PC-9 (cell line): ENCODE measurements at regions not wholly inside any gene's neighbourhood (a gene's known extent, or its start where the extent isn't known, plus 50 kb on each side); places are given as distances from the start of the nearest gene placed in this dataset.

ENCODE experiments used
- BruUV-seq: library from RNA; stranded (reverse); fragments of 400-500 nt; replicated peaks from 2 replicates; lab custom pipeline; 2021; lab: Mats Ljungman, UMichigan
- CTCF ChIA-PET: fragments of 300-600 bp; sonication (Branson Sonifier 250); formaldehyde crosslinking; loops from one replicate; lab custom pipeline; 2022; ENCODE audit warnings: antibody characterized with exemption; lab: Charles Lee
- POLR2A ChIA-PET: fragments of 300-600 bp; sonication (Branson Sonifier 250); formaldehyde crosslinking; loops from one replicate; lab custom pipeline; 2022; ENCODE audit warnings: antibody characterized with exemption; ENCODE audit not compliant: unreplicated experiment; lab: Charles Lee
- DNase-seq, 2 experiments: peaks; one replicate each; pipeline versions ENCODE4 v3.0.0 to v3.0.0-alpha.2; 2015 to 2022; ENCODE audit warnings: mixed read lengths in 1 of 2
- H2AFZ ChIP-seq: fragments of 200-600 bp; sonication (generic); 2 replicates; pipeline ENCODE4 v1.8.1; 2017; ENCODE audit warnings: antibody characterized with exemption
- H3F3A ChIP-seq: fragments of 200-600 bp; sonication (generic); 2 replicates; pipeline ENCODE4 v1.8.1; 2017; ENCODE audit warnings: antibody characterized with exemption, mild to moderate bottlenecking, low read depth; ENCODE audit not compliant: insufficient read depth
- H3K27ac ChIP-seq: fragments of 200-600 bp; sonication (generic); 2 replicates; pipeline ENCODE4 v1.6.1; 2016; ENCODE audit warnings: mixed run types
- H3K27me3 ChIP-seq: fragments of 200-600 bp; sonication (generic); 2 replicates; pipeline ENCODE4 v1.6.1; 2016; ENCODE audit warnings: low read depth, mixed run types; ENCODE audit not compliant: insufficient read depth
- H3K36me3 ChIP-seq: fragments of 200-600 bp; sonication (generic); 2 replicates; pipeline ENCODE4 v1.6.1; 2016; ENCODE audit warnings: low read depth, mixed run types
- H3K4me1 ChIP-seq: fragments of 200-600 bp; sonication (generic); replicated peaks from 2 replicates; pipeline ENCODE4 v1.6.1; 2016; ENCODE audit warnings: mixed run types; ENCODE audit not compliant: insufficient read depth
- H3K4me2 ChIP-seq: fragments of 200-600 bp; sonication (generic); 2 replicates; pipeline ENCODE4 v1.6.1; 2017; ENCODE audit warnings: mixed run types
- H3K4me3 ChIP-seq: fragments of 200-600 bp; sonication (generic); 2 replicates; pipeline ENCODE4 v1.6.1; 2016; ENCODE audit warnings: mixed run types
- H3K79me2 ChIP-seq: fragments of 200-600 bp; sonication (generic); 2 replicates; pipeline ENCODE4 v1.6.1; 2017; ENCODE audit warnings: low read depth, mixed run types
- H3K9me2 ChIP-seq: fragments of 200-600 bp; sonication (generic); 2 replicates; pipeline ENCODE4 v1.8.1; 2017; ENCODE audit warnings: mild to moderate bottlenecking; ENCODE audit not compliant: insufficient read depth
- H3K9me3 ChIP-seq: fragments of 200-600 bp; sonication (generic); 2 replicates; pipeline ENCODE4 v1.8.1; 2016; ENCODE audit warnings: low read depth; ENCODE audit not compliant: insufficient read depth
- H4K20me1 ChIP-seq: fragments of 200-600 bp; sonication (generic); 2 replicates; pipeline ENCODE4 v1.8.1; 2017; ENCODE audit not compliant: insufficient read depth
- CTCF ChIP-seq: fragments of 200-600 bp; sonication (generic); conservative IDR thresholded peaks from 2 replicates; pipeline ENCODE4 v1.6.1; 2017; ENCODE audit warnings: mixed run types, antibody characterized with exemption, mild to moderate bottlenecking, moderate library complexity
- EZH2 ChIP-seq: fragments of 200-600 bp; sonication (generic); IDR thresholded peaks from 2 replicates; pipeline ENCODE4 v1.8.0; 2017; ENCODE audit warnings: antibody characterized with exemption, low read depth
- intact Hi-C: fragments of 100-400 bp; cut with micrococcal nuclease; formaldehyde crosslinking; loops from one replicate; pipeline ENCODE4 v1.10.0; 2022; ENCODE audit not compliant: unreplicated experiment

- no peaks in the 10 kb centered on the region for H3K36me3 ChIP-seq
- H3K27ac ChIP-seq = no peak overlapping the region
- intact Hi-C loops = no loop called here
- no peaks in the 10 kb centered on the region for H3K4me1 ChIP-seq
- no peaks in the 10 kb centered on the region for H3K9me2 ChIP-seq
- POLR2A ChIA-PET = no interaction called here
- H3K9me3 ChIP-seq = no peaks in the 10 kb centered on the region
- BruUV-seq = no TSS peak
- H3K4me3 ChIP-seq = no peak overlapping the region
- CTCF ChIA-PET = no interaction called here
- no peaks in the 10 kb centered on the region for H3K27me3 ChIP-seq
- no peak for DNase-seq
- no peaks in the 10 kb centered on the region for H3K79me2 ChIP-seq
- H2AFZ ChIP-seq = no peak overlapping the region
- no peak for TF ChIP-seq EZH2
- TF ChIP-seq CTCF = no peak
- H4K20me1 ChIP-seq = no peaks in the 10 kb centered on the region
- H3F3A ChIP-seq = no peaks in the 10 kb centered on the region
- H3K4me2 ChIP-seq = no peak overlapping the region
These were observed 884.5 kb downstream of the SUCLG1 start for GRCh38 chr2:83574614-83575013.

GRCh38 chr2:83573060-83573459, 886.0 kb downstream of the SUCLG1 start:
- Histone ChIP-seq H3K9me2 (no peaks in the 10 kb centered on the region), H3F3A (no peaks in the 10 kb centered on the region), H3K4me3 (no peak overlapping the region), H3K27ac (no peak overlapping the region), H4K20me1 (no peaks in the 10 kb centered on the region), H3K27me3 (no peaks in the 10 kb centered on the region), H2AFZ (no peak overlapping the region), H3K4me2 (no peak overlapping the region), H3K9me3 (no peaks in the 10 kb centered on the region), H3K4me1 (no peaks in the 10 kb centered on the region), H3K36me3 (no peaks in the 10 kb centered on the region), H3K79me2 (no peaks in the 10 kb centered on the region)
- POLR2A ChIA-PET = no interaction called here
- CTCF ChIA-PET = no interaction called here
- DNase-seq = no peak
- BruUV-seq = no TSS peak
- intact Hi-C loops = no loop called here
- TF ChIP-seq EZH2 (no peak), CTCF (no peak)

- no peak overlapping the region for H3K27ac ChIP-seq
- H3K27me3 ChIP-seq = no peaks in the 10 kb centered on the region
- TF ChIP-seq CTCF (no peak), EZH2 (no peak)
- ChIA-PET CTCF (no interaction called here), POLR2A (no interaction called here)
- no peak overlapping the region for H2AFZ ChIP-seq
- H3K4me2 ChIP-seq = no peak overlapping the region
- intact Hi-C loops = no loop called here
- no peaks in the 10 kb centered on the region for H3K9me2 ChIP-seq
- no peaks in the 10 kb centered on the region for H3K79me2 ChIP-seq
- no peaks in the 10 kb centered on the region for H3K4me1 ChIP-seq
- DNase-seq = no peak
- no peak overlapping the region for H3K4me3 ChIP-seq
- no peaks in the 10 kb centered on the region for H3F3A ChIP-seq
- BruUV-seq = no TSS peak
- H4K20me1 ChIP-seq = no peaks in the 10 kb centered on the region
- no peaks in the 10 kb centered on the region for H3K9me3 ChIP-seq
- H3K36me3 ChIP-seq = no peaks in the 10 kb centered on the region
These were observed 886.7 kb downstream of the SUCLG1 start for GRCh38 chr2:83572400-83572799.
